ENCODE measurements at regions not wholly inside any gene's neighbourhood (a gene's known extent, or its start where the extent isn't known, plus 50 kb on each side); places are given as distances from the start of the nearest gene placed in this dataset.

DNA sequence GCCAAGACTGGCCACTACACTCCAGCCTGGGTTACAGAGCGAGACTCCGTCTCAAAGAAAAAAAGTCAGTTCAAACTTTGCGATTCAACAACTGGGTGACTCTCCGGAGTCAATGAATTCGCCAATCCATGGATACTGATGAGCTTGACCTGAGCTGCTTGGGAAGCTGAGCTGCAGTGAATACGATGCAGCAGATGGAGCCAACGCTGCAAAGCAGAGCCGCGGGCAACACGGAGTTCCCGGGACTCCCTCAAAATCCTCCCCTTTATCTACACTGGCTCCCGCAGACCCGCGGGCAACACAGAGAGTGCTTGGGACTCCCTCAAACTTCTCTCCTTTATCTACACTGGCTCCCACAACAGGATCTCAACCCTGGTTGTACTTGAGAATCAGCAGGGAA lies 62.6 kb upstream of the SALL4 start:
- TF ChIP-seq EZH2 (IDR thresholded peaks at IDR 0.05; ENCODE audit: borderline replicate concordance, low read length): no peak
- TF ChIP-seq, protein P1, sequence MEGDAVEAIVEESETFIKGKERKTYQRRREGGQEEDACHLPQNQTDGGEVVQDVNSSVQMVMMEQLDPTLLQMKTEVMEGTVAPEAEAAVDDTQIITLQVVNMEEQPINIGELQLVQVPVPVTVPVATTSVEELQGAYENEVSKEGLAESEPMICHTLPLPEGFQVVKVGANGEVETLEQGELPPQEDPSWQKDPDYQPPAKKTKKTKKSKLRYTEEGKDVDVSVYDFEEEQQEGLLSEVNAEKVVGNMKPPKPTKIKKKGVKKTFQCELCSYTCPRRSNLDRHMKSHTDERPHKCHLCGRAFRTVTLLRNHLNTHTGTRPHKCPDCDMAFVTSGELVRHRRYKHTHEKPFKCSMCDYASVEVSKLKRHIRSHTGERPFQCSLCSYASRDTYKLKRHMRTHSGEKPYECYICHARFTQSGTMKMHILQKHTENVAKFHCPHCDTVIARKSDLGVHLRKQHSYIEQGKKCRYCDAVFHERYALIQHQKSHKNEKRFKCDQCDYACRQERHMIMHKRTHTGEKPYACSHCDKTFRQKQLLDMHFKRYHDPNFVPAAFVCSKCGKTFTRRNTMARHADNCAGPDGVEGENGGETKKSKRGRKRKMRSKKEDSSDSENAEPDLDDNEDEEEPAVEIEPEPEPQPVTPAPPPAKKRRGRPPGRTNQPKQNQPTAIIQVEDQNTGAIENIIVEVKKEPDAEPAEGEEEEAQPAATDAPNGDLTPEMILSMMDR (conservative IDR thresholded peaks at IDR 0.05 in 1 of 2, IDR thresholded peaks at IDR 0.05 in 1 of 2; ENCODE audit: extremely low read depth in 1 of 2, insufficient read depth in 1 of 2, low read depth in 1 of 2, low read length in 2 of 2): no peak

All from mammary epithelial cell (primary cell).